ENCODE measurements at regions not wholly inside any gene's neighbourhood (a gene's known extent, or its start where the extent isn't known, plus 50 kb on each side); places are given as distances from the start of the nearest gene placed in this dataset.

DNA sequence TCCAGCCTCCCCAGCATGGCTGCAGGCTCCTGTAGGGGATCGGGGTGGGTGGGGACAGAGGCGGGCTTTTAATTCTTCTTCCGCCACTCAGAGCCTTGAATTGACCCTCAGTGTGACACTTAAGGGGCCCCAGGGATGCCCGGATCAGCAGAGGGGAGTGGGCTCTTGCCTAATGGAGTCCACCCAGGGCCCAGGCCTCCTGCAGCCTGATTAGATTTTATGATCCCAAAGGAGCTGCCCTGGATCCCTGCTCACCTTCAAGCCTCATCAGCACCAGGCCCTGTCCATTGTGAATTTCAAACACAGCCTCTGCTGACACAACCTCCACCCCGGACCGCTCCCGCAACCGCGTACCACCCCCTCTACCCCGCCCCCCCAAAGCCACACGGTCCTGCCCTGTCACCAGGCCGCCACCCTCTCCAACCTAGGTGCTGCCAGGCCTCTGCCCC is 214.1 kb upstream of the IER5L start:
- Histone ChIP-seq H3K9ac (ENCODE audit: low read length) (no peak overlapping the region), H3F3A (ENCODE audit: low read length, unreplicated experiment) (no peaks in the 10 kb centered on the region), H3K79me2 (ENCODE audit: low read length) (no peaks in the 10 kb centered on the region), H3K4me2 (ENCODE audit: low read length) (no peak overlapping the region), H3K9me2 (replicated peaks; ENCODE audit: low read length) (no peaks in the 10 kb centered on the region), H3K27ac (ENCODE audit: low read length) (no peak overlapping the region), H3K27me3 (ENCODE audit: low read length) (no peaks in the 10 kb centered on the region), H2AFZ (ENCODE audit: low read length) (no peak overlapping the region), H3K4me1 (ENCODE audit: insufficient read depth, low read length) (no peaks in the 10 kb centered on the region), H4K20me1 (ENCODE audit: low read length) (no peaks in the 10 kb centered on the region), H3K36me3 (ENCODE audit: low read depth, low read length) (no peaks in the 10 kb centered on the region), H3K4me3 (ENCODE audit: low read length) (no peak overlapping the region), H3K9me3 (ENCODE audit: low read length) (no peaks in the 10 kb centered on the region)
- intact Hi-C loops (cut with micrococcal nuclease) = no loop called here
- no TSS peak for BruUV-seq (replicated peaks)
- no peak for DNase-seq
- no peak for ATAC-seq
- CTCF ChIA-PET = no interaction called here
- POLR2A ChIA-PET (ENCODE audit: unreplicated experiment) = no interaction called here
- TF ChIP-seq, protein P1, sequence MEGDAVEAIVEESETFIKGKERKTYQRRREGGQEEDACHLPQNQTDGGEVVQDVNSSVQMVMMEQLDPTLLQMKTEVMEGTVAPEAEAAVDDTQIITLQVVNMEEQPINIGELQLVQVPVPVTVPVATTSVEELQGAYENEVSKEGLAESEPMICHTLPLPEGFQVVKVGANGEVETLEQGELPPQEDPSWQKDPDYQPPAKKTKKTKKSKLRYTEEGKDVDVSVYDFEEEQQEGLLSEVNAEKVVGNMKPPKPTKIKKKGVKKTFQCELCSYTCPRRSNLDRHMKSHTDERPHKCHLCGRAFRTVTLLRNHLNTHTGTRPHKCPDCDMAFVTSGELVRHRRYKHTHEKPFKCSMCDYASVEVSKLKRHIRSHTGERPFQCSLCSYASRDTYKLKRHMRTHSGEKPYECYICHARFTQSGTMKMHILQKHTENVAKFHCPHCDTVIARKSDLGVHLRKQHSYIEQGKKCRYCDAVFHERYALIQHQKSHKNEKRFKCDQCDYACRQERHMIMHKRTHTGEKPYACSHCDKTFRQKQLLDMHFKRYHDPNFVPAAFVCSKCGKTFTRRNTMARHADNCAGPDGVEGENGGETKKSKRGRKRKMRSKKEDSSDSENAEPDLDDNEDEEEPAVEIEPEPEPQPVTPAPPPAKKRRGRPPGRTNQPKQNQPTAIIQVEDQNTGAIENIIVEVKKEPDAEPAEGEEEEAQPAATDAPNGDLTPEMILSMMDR (conservative IDR thresholded peaks at IDR 0.05; ENCODE audit: low read depth, low read length) = no peak
- TF ChIP-seq EZH2 (IDR thresholded peaks at IDR 0.05; ENCODE audit: low read length, unreplicated experiment) (no peak), EZH2phosphoT487 (IDR thresholded peaks at IDR 0.05; ENCODE audit: borderline replicate concordance, low read length) (no peak)

DNA sequence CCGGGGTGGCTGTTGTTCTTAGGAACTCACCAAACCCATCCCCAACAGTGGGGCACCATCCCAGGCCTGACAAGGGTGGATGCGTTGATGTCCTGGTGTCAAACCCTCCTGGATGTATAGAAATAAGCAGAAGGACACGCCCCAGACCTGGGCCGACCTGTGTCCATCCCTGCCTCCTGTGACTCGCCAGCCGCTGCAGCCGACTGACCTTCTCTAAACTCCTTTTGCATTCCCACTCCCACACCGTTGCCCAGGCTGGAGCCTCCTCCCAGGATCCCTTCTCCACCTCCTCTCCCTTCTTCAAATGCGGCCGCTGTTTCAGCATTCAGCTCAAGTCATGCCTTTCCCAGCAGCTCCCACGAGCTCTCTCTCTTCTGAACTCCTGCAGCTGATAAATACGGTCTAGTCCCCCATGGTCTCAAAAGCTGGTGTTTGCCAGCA is 213.2 kb upstream of the IER5L start:
- intact Hi-C loops (cut with micrococcal nuclease) = no loop called here
- H2AFZ ChIP-seq (ENCODE audit: low read length) = no peak overlapping the region

DNA sequence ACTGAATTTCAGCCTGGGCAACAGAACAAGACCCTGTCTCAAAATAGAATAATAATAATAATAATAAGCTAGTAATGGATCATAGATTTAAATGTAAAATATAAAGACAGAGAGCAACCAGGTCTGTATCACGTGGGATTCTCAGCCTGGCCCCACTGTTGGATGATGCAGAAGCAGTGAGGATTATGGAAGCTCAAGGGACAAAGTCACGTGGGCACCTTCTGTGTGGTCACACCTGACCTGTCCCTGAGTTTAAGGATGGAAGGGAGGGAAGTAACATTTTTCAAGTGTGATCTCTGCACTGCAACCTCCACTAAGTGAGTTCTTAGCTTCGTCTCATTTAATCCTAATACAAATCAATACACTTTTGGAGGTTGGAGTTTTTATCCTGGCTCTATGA is 212.5 kb upstream of the IER5L start:
- POLR2A ChIA-PET (ENCODE audit: unreplicated experiment) = interaction anchor here (0.5 kb wide), 1 partner anchor 69 kb away, joined by 11 read pairs; no protein-coding TSS in a partner anchor
- Histone ChIP-seq H3K9ac (ENCODE audit: low read length) (no peak overlapping the region), H3K4me2 (ENCODE audit: low read length) (no peak overlapping the region), H3F3A (ENCODE audit: low read length, unreplicated experiment) (no peaks in the 10 kb centered on the region), H3K4me1 (ENCODE audit: insufficient read depth, low read length) (no peaks in the 10 kb centered on the region), H3K4me3 (ENCODE audit: low read length) (no peak overlapping the region), H3K9me2 (replicated peaks; ENCODE audit: low read length) (no peaks in the 10 kb centered on the region), H3K36me3 (ENCODE audit: low read depth, low read length) (no peaks in the 10 kb centered on the region), H4K20me1 (ENCODE audit: low read length) (no peaks in the 10 kb centered on the region), H3K27me3 (ENCODE audit: low read length) (no peaks in the 10 kb centered on the region), H3K79me2 (ENCODE audit: low read length) (no peaks in the 10 kb centered on the region), H3K27ac (ENCODE audit: low read length) (no peak overlapping the region), H2AFZ (ENCODE audit: low read length) (no peak overlapping the region), H3K9me3 (ENCODE audit: low read length) (no peaks in the 10 kb centered on the region)
- intact Hi-C loops (cut with micrococcal nuclease) = no loop called here
- BruUV-seq (replicated peaks) = no TSS peak
- TF ChIP-seq, protein P1 (conservative IDR thresholded peaks at IDR 0.05; ENCODE audit: low read depth, low read length) = no peak
- TF ChIP-seq EZH2 (IDR thresholded peaks at IDR 0.05; ENCODE audit: low read length, unreplicated experiment) (no peak), EZH2phosphoT487 (IDR thresholded peaks at IDR 0.05; ENCODE audit: borderline replicate concordance, low read length) (no peak)
- ATAC-seq (no peak), DNase-seq (no peak)
- CTCF ChIA-PET = interaction anchor here (0.6 kb wide), 1 partner anchor 47 kb away, joined by 3 read pairs; no protein-coding TSS in a partner anchor

More for the DNA sequence above, 213.2 kb upstream of the IER5L start:
- ATAC-seq = no peak
- H3F3A ChIP-seq (ENCODE audit: low read length, unreplicated experiment) = no peaks in the 10 kb centered on the region
- H3K79me2 ChIP-seq (ENCODE audit: low read length) = no peaks in the 10 kb centered on the region
- H3K9ac ChIP-seq (ENCODE audit: low read length) = no peak overlapping the region
- H3K27me3 ChIP-seq (ENCODE audit: low read length) = no peaks in the 10 kb centered on the region
- H3K9me3 ChIP-seq (ENCODE audit: low read length) = no peaks in the 10 kb centered on the region
- H3K9me2 ChIP-seq (replicated peaks; ENCODE audit: low read length) = no peaks in the 10 kb centered on the region
- TF ChIP-seq, protein P1 (conservative IDR thresholded peaks at IDR 0.05; ENCODE audit: low read depth, low read length) = no peak
- no peak for TF ChIP-seq EZH2phosphoT487 (IDR thresholded peaks at IDR 0.05; ENCODE audit: borderline replicate concordance, low read length)
- TF ChIP-seq EZH2 (IDR thresholded peaks at IDR 0.05; ENCODE audit: low read length, unreplicated experiment) = no peak
- CTCF ChIA-PET = no interaction called here
- H3K36me3 ChIP-seq (ENCODE audit: low read depth, low read length) = no peaks in the 10 kb centered on the region
- no TSS peak for BruUV-seq (replicated peaks)
- no peak overlapping the region for H3K4me3 ChIP-seq (ENCODE audit: low read length)
- DNase-seq = no peak
- POLR2A ChIA-PET (ENCODE audit: unreplicated experiment) = no interaction called here
- no peaks in the 10 kb centered on the region for H4K20me1 ChIP-seq (ENCODE audit: low read length)
- no peak overlapping the region for H3K4me2 ChIP-seq (ENCODE audit: low read length)
- H3K27ac ChIP-seq (ENCODE audit: low read length) = no peak overlapping the region
- H3K4me1 ChIP-seq (ENCODE audit: insufficient read depth, low read length) = no peaks in the 10 kb centered on the region

Measured in PC-3 (cell line).